ENCODE measurements at regions not wholly inside any gene's neighbourhood (a gene's known extent, or its start where the extent isn't known, plus 50 kb on each side); places are given as distances from the start of the nearest gene placed in this dataset.

DNA sequence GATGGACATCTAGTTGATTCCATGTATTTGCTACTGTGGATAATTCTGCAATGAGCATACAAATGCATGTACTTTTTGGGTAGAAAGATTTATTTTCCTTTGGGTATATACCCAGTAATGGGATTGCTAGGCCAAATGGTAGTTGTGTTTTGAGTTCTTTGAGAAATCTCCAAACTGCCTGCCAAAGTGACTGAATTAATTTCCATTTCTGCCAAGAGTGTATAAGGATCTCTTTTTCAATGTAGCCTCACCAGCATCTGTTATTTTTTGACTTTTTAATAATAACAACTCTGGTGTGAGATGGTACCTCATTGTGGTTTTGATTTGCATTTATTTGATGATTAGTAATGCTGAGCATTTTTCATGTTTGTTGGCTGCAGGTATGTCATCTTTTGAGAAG, 435.0 kb upstream of the CBLB start (continued):
- TF ChIP-seq HNF4A (conservative IDR thresholded peaks at IDR 0.05) (no peak), YY1 (IDR thresholded peaks at IDR 0.05) (no peak), JUND (IDR thresholded peaks at IDR 0.05) (no peak), EGR1 (IDR thresholded peaks at IDR 0.05; ENCODE audit: low read depth in 2 of 2) (no peak), RXRA (IDR thresholded peaks at IDR 0.05) (no peak), FOXA1 (IDR thresholded peaks at IDR 0.05) (no peak), TAF1 (conservative IDR thresholded peaks at IDR 0.05) (no peak)

DNA sequence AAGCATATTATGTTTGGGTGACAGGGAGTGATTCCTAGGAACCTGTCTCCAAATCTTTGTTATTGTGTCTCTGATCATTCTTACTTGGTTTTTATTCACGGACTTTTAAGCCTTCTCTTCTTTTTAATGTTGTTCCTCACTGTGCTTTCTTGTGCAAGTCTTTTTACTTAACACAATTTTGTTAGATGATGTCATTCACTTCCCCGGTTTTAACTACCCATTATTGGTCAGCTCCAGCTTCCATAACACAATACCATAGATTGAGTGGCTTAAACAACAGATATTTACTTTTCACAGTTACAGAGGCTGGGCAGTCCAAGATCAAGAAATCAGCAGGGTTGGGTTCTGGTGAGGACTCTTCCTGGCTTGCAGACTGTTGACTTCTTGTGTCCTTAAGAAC, 436.3 kb upstream of the CBLB start:
- H3K9me3 ChIP-seq (ENCODE audit: control insufficient read depth in 4 of 4, low read length in 3 of 4): no peaks in the 10 kb centered on the region
- H3K4me1 ChIP-seq (ENCODE audit: control insufficient read depth in 4 of 4, insufficient read depth in 4 of 4, low read length in 3 of 4): no peaks in the 10 kb centered on the region
- H3K27ac ChIP-seq (ENCODE audit: low read depth in 1 of 2, low read length in 2 of 2): no peak overlapping the region
- H3K9ac ChIP-seq (ENCODE audit: low read depth in 1 of 2, low read length in 2 of 2): no peak overlapping the region
- no peaks in the 10 kb centered on the region for H3K27me3 ChIP-seq (ENCODE audit: control insufficient read depth in 4 of 4, insufficient read depth in 4 of 4, low read length in 3 of 4)
- H3K4me3 ChIP-seq (ENCODE audit: low read depth in 1 of 3, low read length in 3 of 3): no peak overlapping the region
- no peak for DNase-seq (ENCODE audit: low spot score)
- no peaks in the 10 kb centered on the region for H3K36me3 ChIP-seq (ENCODE audit: control insufficient read depth in 4 of 4, insufficient read depth in 3 of 4, low read depth in 1 of 4, low read length in 3 of 4)
- TF ChIP-seq NR2F2 (IDR thresholded peaks at IDR 0.05) (no peak), HNF4A (conservative IDR thresholded peaks at IDR 0.05) (no peak), EGR1 (IDR thresholded peaks at IDR 0.05; ENCODE audit: low read depth in 2 of 2) (no peak), TAF1 (conservative IDR thresholded peaks at IDR 0.05) (no peak), HNF4G (IDR thresholded peaks at IDR 0.05) (no peak), YY1 (IDR thresholded peaks at IDR 0.05) (no peak), JUND (IDR thresholded peaks at IDR 0.05) (no peak), FOXA1 (IDR thresholded peaks at IDR 0.05) (no peak), RXRA (IDR thresholded peaks at IDR 0.05) (no peak), FOXA2 (IDR thresholded peaks at IDR 0.05) (no peak), SP1 (IDR thresholded peaks at IDR 0.05) (no peak)
- TF ChIP-seq, protein P1, sequence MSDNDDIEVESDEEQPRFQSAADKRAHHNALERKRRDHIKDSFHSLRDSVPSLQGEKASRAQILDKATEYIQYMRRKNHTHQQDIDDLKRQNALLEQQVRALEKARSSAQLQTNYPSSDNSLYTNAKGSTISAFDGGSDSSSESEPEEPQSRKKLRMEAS (IDR thresholded peaks at IDR 0.05): no peak
- TF ChIP-seq, protein P2, sequence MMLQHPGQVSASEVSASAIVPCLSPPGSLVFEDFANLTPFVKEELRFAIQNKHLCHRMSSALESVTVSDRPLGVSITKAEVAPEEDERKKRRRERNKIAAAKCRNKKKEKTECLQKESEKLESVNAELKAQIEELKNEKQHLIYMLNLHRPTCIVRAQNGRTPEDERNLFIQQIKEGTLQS (IDR thresholded peaks at IDR 0.05): no peak
- TF ChIP-seq, protein P3, sequence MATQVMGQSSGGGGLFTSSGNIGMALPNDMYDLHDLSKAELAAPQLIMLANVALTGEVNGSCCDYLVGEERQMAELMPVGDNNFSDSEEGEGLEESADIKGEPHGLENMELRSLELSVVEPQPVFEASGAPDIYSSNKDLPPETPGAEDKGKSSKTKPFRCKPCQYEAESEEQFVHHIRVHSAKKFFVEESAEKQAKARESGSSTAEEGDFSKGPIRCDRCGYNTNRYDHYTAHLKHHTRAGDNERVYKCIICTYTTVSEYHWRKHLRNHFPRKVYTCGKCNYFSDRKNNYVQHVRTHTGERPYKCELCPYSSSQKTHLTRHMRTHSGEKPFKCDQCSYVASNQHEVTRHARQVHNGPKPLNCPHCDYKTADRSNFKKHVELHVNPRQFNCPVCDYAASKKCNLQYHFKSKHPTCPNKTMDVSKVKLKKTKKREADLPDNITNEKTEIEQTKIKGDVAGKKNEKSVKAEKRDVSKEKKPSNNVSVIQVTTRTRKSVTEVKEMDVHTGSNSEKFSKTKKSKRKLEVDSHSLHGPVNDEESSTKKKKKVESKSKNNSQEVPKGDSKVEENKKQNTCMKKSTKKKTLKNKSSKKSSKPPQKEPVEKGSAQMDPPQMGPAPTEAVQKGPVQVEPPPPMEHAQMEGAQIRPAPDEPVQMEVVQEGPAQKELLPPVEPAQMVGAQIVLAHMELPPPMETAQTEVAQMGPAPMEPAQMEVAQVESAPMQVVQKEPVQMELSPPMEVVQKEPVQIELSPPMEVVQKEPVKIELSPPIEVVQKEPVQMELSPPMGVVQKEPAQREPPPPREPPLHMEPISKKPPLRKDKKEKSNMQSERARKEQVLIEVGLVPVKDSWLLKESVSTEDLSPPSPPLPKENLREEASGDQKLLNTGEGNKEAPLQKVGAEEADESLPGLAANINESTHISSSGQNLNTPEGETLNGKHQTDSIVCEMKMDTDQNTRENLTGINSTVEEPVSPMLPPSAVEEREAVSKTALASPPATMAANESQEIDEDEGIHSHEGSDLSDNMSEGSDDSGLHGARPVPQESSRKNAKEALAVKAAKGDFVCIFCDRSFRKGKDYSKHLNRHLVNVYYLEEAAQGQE (IDR thresholded peaks at IDR 0.05): no peak
- TF ChIP-seq, protein P4, sequence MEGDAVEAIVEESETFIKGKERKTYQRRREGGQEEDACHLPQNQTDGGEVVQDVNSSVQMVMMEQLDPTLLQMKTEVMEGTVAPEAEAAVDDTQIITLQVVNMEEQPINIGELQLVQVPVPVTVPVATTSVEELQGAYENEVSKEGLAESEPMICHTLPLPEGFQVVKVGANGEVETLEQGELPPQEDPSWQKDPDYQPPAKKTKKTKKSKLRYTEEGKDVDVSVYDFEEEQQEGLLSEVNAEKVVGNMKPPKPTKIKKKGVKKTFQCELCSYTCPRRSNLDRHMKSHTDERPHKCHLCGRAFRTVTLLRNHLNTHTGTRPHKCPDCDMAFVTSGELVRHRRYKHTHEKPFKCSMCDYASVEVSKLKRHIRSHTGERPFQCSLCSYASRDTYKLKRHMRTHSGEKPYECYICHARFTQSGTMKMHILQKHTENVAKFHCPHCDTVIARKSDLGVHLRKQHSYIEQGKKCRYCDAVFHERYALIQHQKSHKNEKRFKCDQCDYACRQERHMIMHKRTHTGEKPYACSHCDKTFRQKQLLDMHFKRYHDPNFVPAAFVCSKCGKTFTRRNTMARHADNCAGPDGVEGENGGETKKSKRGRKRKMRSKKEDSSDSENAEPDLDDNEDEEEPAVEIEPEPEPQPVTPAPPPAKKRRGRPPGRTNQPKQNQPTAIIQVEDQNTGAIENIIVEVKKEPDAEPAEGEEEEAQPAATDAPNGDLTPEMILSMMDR (IDR thresholded peaks at IDR 0.05; ENCODE audit: low read depth, low read length, missing input control): no peak
- WGBS: 78% methylated on average over 2 of the region's 2 CpGs

DNA sequence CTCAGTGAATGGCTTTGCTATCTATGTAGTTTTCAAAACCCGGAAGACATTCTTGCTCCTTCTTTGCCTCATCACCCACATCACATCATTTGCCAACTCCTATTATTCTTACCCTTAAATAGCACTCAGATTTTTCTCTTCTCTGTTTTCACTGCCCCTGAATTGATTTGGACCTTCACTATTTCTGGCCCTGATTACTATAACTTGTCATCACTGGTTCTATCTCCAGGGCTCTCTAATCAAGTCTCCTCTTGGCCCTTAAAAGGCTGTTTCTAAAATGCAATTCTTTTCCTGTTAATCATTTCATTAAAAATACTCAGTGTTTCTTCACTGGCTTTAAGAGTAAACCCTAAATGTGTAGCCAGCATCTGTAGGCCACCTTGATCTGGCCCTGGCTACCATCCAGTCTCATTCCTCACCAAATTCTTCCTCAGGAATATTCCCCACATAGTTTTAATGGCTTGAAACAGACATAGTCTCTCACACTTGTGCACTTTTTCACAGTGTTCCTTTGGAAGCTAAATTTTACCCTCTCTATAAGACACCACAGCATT, 437.1 kb upstream of the CBLB start:
- no peak overlapping the region for H3K27ac ChIP-seq (ENCODE audit: low read depth in 1 of 2, low read length in 2 of 2)
- no peaks in the 10 kb centered on the region for H3K36me3 ChIP-seq (ENCODE audit: control insufficient read depth in 4 of 4, insufficient read depth in 3 of 4, low read depth in 1 of 4, low read length in 3 of 4)
- no peak overlapping the region for H3K4me3 ChIP-seq (ENCODE audit: low read depth in 1 of 3, low read length in 3 of 3)
- H3K4me1 ChIP-seq (ENCODE audit: control insufficient read depth in 4 of 4, insufficient read depth in 4 of 4, low read length in 3 of 4): no peaks in the 10 kb centered on the region
- H3K9ac ChIP-seq (ENCODE audit: low read depth in 1 of 2, low read length in 2 of 2): no peak overlapping the region
- no peaks in the 10 kb centered on the region for H3K27me3 ChIP-seq (ENCODE audit: control insufficient read depth in 4 of 4, insufficient read depth in 4 of 4, low read length in 3 of 4)
- H3K9me3 ChIP-seq (ENCODE audit: control insufficient read depth in 4 of 4, low read length in 3 of 4): no peaks in the 10 kb centered on the region
- WGBS: 87% methylated on average over 1 of the region's 1 CpG
- DNase-seq (ENCODE audit: low spot score): no peak
- TF ChIP-seq JUND (IDR thresholded peaks at IDR 0.05) (no peak), SP1 (IDR thresholded peaks at IDR 0.05) (no peak), RXRA (IDR thresholded peaks at IDR 0.05) (no peak), GABPA (IDR thresholded peaks at IDR 0.05 in 1 of 2, conservative IDR thresholded peaks at IDR 0.05 in 1 of 2) (no peak), TAF1 (conservative IDR thresholded peaks at IDR 0.05) (no peak), HNF4A (conservative IDR thresholded peaks at IDR 0.05) (no peak), YY1 (IDR thresholded peaks at IDR 0.05) (no peak), FOXA1 (IDR thresholded peaks at IDR 0.05) (no peak), FOXA2 (IDR thresholded peaks at IDR 0.05) (no peak), RAD21 (IDR thresholded peaks at IDR 0.05) (no peak)
- TF ChIP-seq, protein P1 (IDR thresholded peaks at IDR 0.05): no peak
- TF ChIP-seq, protein P3 (IDR thresholded peaks at IDR 0.05): no peak
- TF ChIP-seq, protein P2 (IDR thresholded peaks at IDR 0.05): no peak

Data from liver (tissue), 8 donors.